IMR-90 (cell line): ENCODE measurements at regions not wholly inside any gene's neighbourhood (a gene's known extent, or its start where the extent isn't known, plus 50 kb on each side); places are given as distances from the start of the nearest gene placed in this dataset.

Source experiments
- ATAC-seq: fragments of 200-7000 bp; cut with Tn5 transposase; 2 replicates; pipeline ENCODE4 v1.9.1; 2020; ENCODE audit warnings: low read depth, mild to moderate bottlenecking, moderate library complexity
- BruUV-seq: library from RNA; stranded (reverse); fragments of 400-500 nt; replicated peaks from 2 replicates; lab custom pipeline; 2021; lab: Mats Ljungman, UMichigan
- CTCF ChIA-PET: fragments of 300-600 bp; formaldehyde crosslinking; extraction: SDS; loops from one replicate; lab custom pipeline; 2021; ENCODE audit warnings: antibody characterized with exemption; lab: Yijun Ruan, JAX
- POLR2A ChIA-PET: fragments of 300-600 bp; sonication (Branson Sonifier 250); formaldehyde crosslinking; loops from one replicate; lab custom pipeline; 2022; ENCODE audit warnings: antibody characterized with exemption; ENCODE audit not compliant: unreplicated experiment; lab: Charles Lee
- DNase-seq: peaks from one replicate; pipeline ENCODE4 v3.0.0; 2013
- H2AFZ ChIP-seq: replicated peaks from 2 replicates; pipeline ENCODE3; 2013; ENCODE audit warnings: low read length, mild to moderate bottlenecking; ENCODE audit not compliant: poor library complexity
- H2AK5ac ChIP-seq: 2 replicates; pipeline ENCODE4 v1.6.1; 2013; ENCODE audit warnings: low read depth, low read length, inconsistent platforms
- H2AK9ac ChIP-seq: replicated peaks from 2 replicates; pipeline ENCODE3; 2013; ENCODE audit warnings: mild to moderate bottlenecking, low read depth, low read length, moderate library complexity; ENCODE audit not compliant: poor library complexity
- H2BK120ac ChIP-seq: 2 replicates; pipeline ENCODE4 v1.6.1; 2013; ENCODE audit warnings: low read depth, low read length, inconsistent platforms
- H2BK15ac ChIP-seq: 3 replicates; pipeline ENCODE4 v1.6.1; 2013; ENCODE audit warnings: low read depth, low read length, inconsistent platforms
- H2BK20ac ChIP-seq: 2 replicates; pipeline ENCODE4 v1.6.1; 2013; ENCODE audit warnings: low read depth, mild to moderate bottlenecking, inconsistent platforms, low read length, moderate library complexity
- H2BK5ac ChIP-seq: 2 replicates; pipeline ENCODE4 v1.6.1; 2013; ENCODE audit warnings: mild to moderate bottlenecking, low read depth, low read length, inconsistent platforms; ENCODE audit not compliant: poor library complexity, severe bottlenecking
- H3K14ac ChIP-seq: replicated peaks from 2 replicates; pipeline ENCODE4 v1.6.1; 2013; ENCODE audit warnings: low read depth, low read length, inconsistent platforms
- H3K18ac ChIP-seq: 2 replicates; pipeline ENCODE4 v1.6.1; 2013; ENCODE audit warnings: low read depth, low read length, control low read depth
- H3K23ac ChIP-seq: 2 replicates; pipeline ENCODE4 v1.6.1; 2013; ENCODE audit warnings: low read depth, low read length, inconsistent platforms
- H3K27ac ChIP-seq: 2 replicates; pipeline ENCODE4 v1.5.1; 2013; ENCODE audit warnings: mild to moderate bottlenecking, control low read depth, low read length; ENCODE audit not compliant: insufficient read depth
- H3K27me3 ChIP-seq: 2 replicates; pipeline ENCODE4 v1.6.1; 2013; ENCODE audit warnings: low read length; ENCODE audit not compliant: control insufficient read depth, insufficient read depth
- H3K36me3 ChIP-seq: 2 replicates; pipeline ENCODE4 v1.6.1; 2013; ENCODE audit warnings: low read length, mixed read lengths; ENCODE audit not compliant: control insufficient read depth, insufficient read depth
- H3K4ac ChIP-seq: 2 replicates; pipeline ENCODE4 v1.6.1; 2013; ENCODE audit warnings: low read depth, low read length, inconsistent platforms
- H3K4me1 ChIP-seq: 2 replicates; pipeline ENCODE4 v1.6.1; 2013; ENCODE audit warnings: low read length, mixed read lengths; ENCODE audit not compliant: control insufficient read depth, insufficient read depth
- H3K4me2 ChIP-seq: 2 replicates; pipeline ENCODE4 v1.6.1; 2013; ENCODE audit warnings: low read depth, mild to moderate bottlenecking, control low read depth, low read length, moderate library complexity
- H3K4me3 ChIP-seq: 2 replicates; pipeline ENCODE4 v1.5.1; 2013; ENCODE audit warnings: low read depth, mild to moderate bottlenecking, control low read depth, low read length, moderate library complexity; ENCODE audit not compliant: insufficient read depth
- H3K56ac ChIP-seq: 2 replicates; pipeline ENCODE4 v1.6.1; 2013; ENCODE audit warnings: low read length, inconsistent platforms; ENCODE audit not compliant: insufficient read depth; ENCODE audit errors: extremely low read depth
- H3K79me1 ChIP-seq, 2 experiments: 2 replicates each; pipeline ENCODE4 v1.6.1; 2013; ENCODE audit warnings: low read length in 2 of 2, inconsistent platforms in 1 of 2, low read depth in 1 of 2
- H3K9ac ChIP-seq: 2 replicates; pipeline ENCODE4 v1.6.1; 2013; ENCODE audit warnings: low read depth, low read length, control low read depth
- H3K9me1 ChIP-seq: 2 replicates; pipeline ENCODE4 v1.6.1; 2013; ENCODE audit warnings: low read length, inconsistent platforms; ENCODE audit not compliant: insufficient read depth
- H3K9me3 ChIP-seq: 2 replicates; pipeline ENCODE4 v1.6.1; 2013; ENCODE audit warnings: low read length; ENCODE audit not compliant: control insufficient read depth, insufficient read depth
- H4K20me1 ChIP-seq: 2 replicates; pipeline ENCODE4 v1.6.1; 2013; ENCODE audit warnings: low read length, inconsistent platforms; ENCODE audit not compliant: insufficient read depth
- H4K5ac ChIP-seq: 2 replicates; pipeline ENCODE4 v1.6.1; 2013; ENCODE audit warnings: mild to moderate bottlenecking, low read depth, low read length, control low read depth
- H4K8ac ChIP-seq, 2 experiments: 2 replicates each; pipeline ENCODE4 v1.6.1; 2013; ENCODE audit warnings: low read depth in 2 of 2, low read length in 2 of 2, control low read depth in 1 of 2, inconsistent platforms in 1 of 2
- H4K91ac ChIP-seq: 2 replicates; pipeline ENCODE4 v1.6.1; 2013; ENCODE audit warnings: low read depth, low read length, inconsistent platforms; ENCODE audit not compliant: insufficient read depth
- BHLHE40 ChIP-seq: fragments of 150-350 bp; IDR thresholded peaks from 2 replicates; pipeline ENCODE4 v1.6.1; 2016; ENCODE audit warnings: mild to moderate bottlenecking, low read depth, low read length
- CEBPB ChIP-seq: IDR thresholded peaks from 2 replicates; pipeline ENCODE4 v1.6.1; 2012; ENCODE audit warnings: low read depth, low read length, improper control_type of control experiment
- CHD1 ChIP-seq: IDR thresholded peaks from 2 replicates; pipeline ENCODE4 v1.6.1; 2012; ENCODE audit warnings: low read depth, low read length, improper control_type of control experiment
- FOS ChIP-seq: fragments of 150-350 bp; IDR thresholded peaks from 2 replicates; pipeline ENCODE4 v1.6.1; 2016; ENCODE audit warnings: low read depth, low read length
- MAFK ChIP-seq: IDR thresholded peaks from 2 replicates; pipeline ENCODE4 v1.6.1; 2012; ENCODE audit warnings: low read depth, low read length, improper control_type of control experiment
- MAZ ChIP-seq: IDR thresholded peaks from 2 replicates; pipeline ENCODE4 v1.6.1; 2012; ENCODE audit warnings: low read depth, mild to moderate bottlenecking, low read length, improper control_type of control experiment, moderate library complexity, borderline replicate concordance
- MXI1 ChIP-seq: IDR thresholded peaks from 2 replicates; pipeline ENCODE4 v1.6.1; 2012; ENCODE audit warnings: low read depth, mild to moderate bottlenecking, low read length, moderate library complexity, borderline replicate concordance
- NFE2L2 ChIP-seq: fragments of 150-350 bp; IDR thresholded peaks from 2 replicates; pipeline ENCODE4 v1.6.1; 2016; ENCODE audit warnings: low read depth, mild to moderate bottlenecking, low read length
- POLR2A ChIP-seq: IDR thresholded peaks from 2 replicates; pipeline ENCODE4 v1.6.1; 2012; ENCODE audit warnings: mild to moderate bottlenecking, low read depth, low read length
- RAD21 ChIP-seq: IDR thresholded peaks from 2 replicates; pipeline ENCODE4 v1.6.1; 2012; ENCODE audit warnings: low read length, improper control_type of control experiment
- RCOR1 ChIP-seq: IDR thresholded peaks from 2 replicates; pipeline ENCODE4 v1.6.1; 2012; ENCODE audit warnings: mild to moderate bottlenecking, low read length, improper control_type of control experiment; ENCODE audit not compliant: insufficient replicate concordance
- RFX5 ChIP-seq: IDR thresholded peaks from 2 replicates; pipeline ENCODE4 v1.8.0; 2012; ENCODE audit warnings: low read depth, mild to moderate bottlenecking, low read length, moderate library complexity
- SMC3 ChIP-seq: fragments of 150-350 bp; IDR thresholded peaks from 2 replicates; pipeline ENCODE4 v1.6.1; 2016; ENCODE audit warnings: low read depth, mild to moderate bottlenecking, antibody characterized with exemption, low read length, moderate library complexity
- WGBS, 2 experiments: methylation state at CpG; one replicate each; pipeline versions ENCODE4 v1.1.5 to v1.1.7; 2013; ENCODE audit warnings: missing lambda C conversion rate in 2 of 2; ENCODE audit not compliant: insufficient read length in 1 of 2; ENCODE audit errors: extremely low coverage in 2 of 2; 5-methylcytosine and 5-hydroxymethylcytosine counted together
- dilution Hi-C: fragments of 300-500 bp; cut with HindIII; formaldehyde crosslinking; loops from one replicate; pipeline ENCODE4 v1.14.3; 2018; ENCODE audit warnings: low sequenced_read_pairs; ENCODE audit not compliant: unreplicated experiment
- in situ Hi-C: fragments of 300-500 bp; cut with MboI; formaldehyde crosslinking; loops from 3 replicates; pipeline ENCODE4 v1.14.3; 2019; ENCODE audit warnings: low sequenced_read_pairs, inconsistent platforms, mixed read lengths
- intact Hi-C: fragments of 100-400 bp; cut with micrococcal nuclease; formaldehyde crosslinking; loops from 2 replicates; pipeline ENCODE4 v1.10.0; 2022
- TF ChIP-seq, protein P1 (sequence below): fragments of 150-350 bp; IDR thresholded peaks from 2 replicates; pipeline ENCODE4 v1.6.1; 2016; ENCODE audit warnings: low read depth, mild to moderate bottlenecking, low read length, moderate library complexity, borderline replicate concordance
- TF ChIP-seq, protein P2 (sequence below): fragments of 150-350 bp; IDR thresholded peaks from 2 replicates; pipeline ENCODE4 v1.6.1; 2017; ENCODE audit warnings: mild to moderate bottlenecking, antibody characterized with exemption, low read length, low read depth
- TF ChIP-seq, protein P3 (sequence below): conservative IDR thresholded peaks from 2 replicates; pipeline ENCODE4 v1.5.1; 2012; ENCODE audit warnings: mild to moderate bottlenecking, low read depth, low read length, improper control_type of control experiment

DNA sequence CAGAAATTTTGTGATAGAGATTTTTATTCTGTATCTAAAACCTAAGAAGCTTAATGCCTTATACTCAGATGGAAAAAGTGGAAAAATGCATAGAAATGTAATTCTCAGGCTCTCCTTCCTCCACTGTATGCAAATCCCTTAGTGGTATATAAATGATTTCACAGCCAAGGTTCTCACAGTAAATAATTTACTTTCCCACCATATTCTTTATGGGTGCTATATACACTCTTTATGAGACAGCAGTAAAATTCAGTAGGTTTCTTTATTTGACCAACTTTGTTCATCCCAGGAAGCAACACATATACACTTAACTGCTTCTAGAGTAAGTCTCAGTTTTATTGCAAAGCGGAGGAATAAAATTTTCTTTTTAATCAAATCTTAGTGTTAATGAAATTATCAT is 1399.7 kb downstream of the PCDH7 start:
- in situ Hi-C loops: no loop called here
- H3K23ac ChIP-seq: no peak overlapping the region
- no peak overlapping the region for H4K5ac ChIP-seq
- H2BK15ac ChIP-seq: no peak overlapping the region
- no peaks in the 10 kb centered on the region for H3K27me3 ChIP-seq
- H3K79me1 ChIP-seq: no peaks in the 10 kb centered on the region
- H3K27ac ChIP-seq: no peak overlapping the region
- H2AK5ac ChIP-seq: no peak overlapping the region
- ChIA-PET CTCF (no interaction called here), POLR2A (no interaction called here)
- H3K9ac ChIP-seq: no peak overlapping the region
- no peak overlapping the region for H3K56ac ChIP-seq
- TF ChIP-seq MXI1 (no peak), NFE2L2 (no peak), CHD1 (no peak), CEBPB (no peak), SMC3 (no peak), MAZ (no peak), MAFK (no peak), RAD21 (no peak), FOS (no peak), RFX5 (no peak), BHLHE40 (no peak), RCOR1 (no peak), POLR2A (no peak)
- TF ChIP-seq, protein P1, sequence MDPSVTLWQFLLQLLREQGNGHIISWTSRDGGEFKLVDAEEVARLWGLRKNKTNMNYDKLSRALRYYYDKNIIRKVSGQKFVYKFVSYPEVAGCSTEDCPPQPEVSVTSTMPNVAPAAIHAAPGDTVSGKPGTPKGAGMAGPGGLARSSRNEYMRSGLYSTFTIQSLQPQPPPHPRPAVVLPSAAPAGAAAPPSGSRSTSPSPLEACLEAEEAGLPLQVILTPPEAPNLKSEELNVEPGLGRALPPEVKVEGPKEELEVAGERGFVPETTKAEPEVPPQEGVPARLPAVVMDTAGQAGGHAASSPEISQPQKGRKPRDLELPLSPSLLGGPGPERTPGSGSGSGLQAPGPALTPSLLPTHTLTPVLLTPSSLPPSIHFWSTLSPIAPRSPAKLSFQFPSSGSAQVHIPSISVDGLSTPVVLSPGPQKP: no peak
- TF ChIP-seq, protein P2, sequence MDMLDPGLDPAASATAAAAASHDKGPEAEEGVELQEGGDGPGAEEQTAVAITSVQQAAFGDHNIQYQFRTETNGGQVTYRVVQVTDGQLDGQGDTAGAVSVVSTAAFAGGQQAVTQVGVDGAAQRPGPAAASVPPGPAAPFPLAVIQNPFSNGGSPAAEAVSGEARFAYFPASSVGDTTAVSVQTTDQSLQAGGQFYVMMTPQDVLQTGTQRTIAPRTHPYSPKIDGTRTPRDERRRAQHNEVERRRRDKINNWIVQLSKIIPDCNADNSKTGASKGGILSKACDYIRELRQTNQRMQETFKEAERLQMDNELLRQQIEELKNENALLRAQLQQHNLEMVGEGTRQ: no peak
- TF ChIP-seq, protein P3, sequence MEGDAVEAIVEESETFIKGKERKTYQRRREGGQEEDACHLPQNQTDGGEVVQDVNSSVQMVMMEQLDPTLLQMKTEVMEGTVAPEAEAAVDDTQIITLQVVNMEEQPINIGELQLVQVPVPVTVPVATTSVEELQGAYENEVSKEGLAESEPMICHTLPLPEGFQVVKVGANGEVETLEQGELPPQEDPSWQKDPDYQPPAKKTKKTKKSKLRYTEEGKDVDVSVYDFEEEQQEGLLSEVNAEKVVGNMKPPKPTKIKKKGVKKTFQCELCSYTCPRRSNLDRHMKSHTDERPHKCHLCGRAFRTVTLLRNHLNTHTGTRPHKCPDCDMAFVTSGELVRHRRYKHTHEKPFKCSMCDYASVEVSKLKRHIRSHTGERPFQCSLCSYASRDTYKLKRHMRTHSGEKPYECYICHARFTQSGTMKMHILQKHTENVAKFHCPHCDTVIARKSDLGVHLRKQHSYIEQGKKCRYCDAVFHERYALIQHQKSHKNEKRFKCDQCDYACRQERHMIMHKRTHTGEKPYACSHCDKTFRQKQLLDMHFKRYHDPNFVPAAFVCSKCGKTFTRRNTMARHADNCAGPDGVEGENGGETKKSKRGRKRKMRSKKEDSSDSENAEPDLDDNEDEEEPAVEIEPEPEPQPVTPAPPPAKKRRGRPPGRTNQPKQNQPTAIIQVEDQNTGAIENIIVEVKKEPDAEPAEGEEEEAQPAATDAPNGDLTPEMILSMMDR: no peak
- H3K9me3 ChIP-seq: 0 out of 2 replicates have a peak, but pooled peaks cover 2% of the 10 kb centered on the region
- DNase-seq (no peak), ATAC-seq (no peak)
- H3K4ac ChIP-seq: no peak overlapping the region
- no peak overlapping the region for H3K18ac ChIP-seq
- H3K4me3 ChIP-seq: no peak overlapping the region
- no peaks in the 10 kb centered on the region for H3K4me1 ChIP-seq
- no peak overlapping the region for H2BK120ac ChIP-seq
- no peak overlapping the region for H2BK20ac ChIP-seq
- BruUV-seq: no TSS peak
- no peak overlapping the region for H2BK5ac ChIP-seq
- H2AK9ac ChIP-seq: no peak overlapping the region
- no CpG with 5 or more reads among the region's 1 CpG for WGBS, 2 experiments
- H3K14ac ChIP-seq: no peak overlapping the region
- H4K8ac ChIP-seq: no peak overlapping the region
- H3K36me3 ChIP-seq: no peaks in the 10 kb centered on the region
- H4K20me1 ChIP-seq: no peaks in the 10 kb centered on the region
- no peak overlapping the region for H4K91ac ChIP-seq
- no peak overlapping the region for H3K4me2 ChIP-seq
- dilution Hi-C loops: no loop called here
- no peak overlapping the region for H2AFZ ChIP-seq
- intact Hi-C loops: no loop called here
- no peaks in the 10 kb centered on the region for H3K9me1 ChIP-seq
